ENCODE measurements at regions not wholly inside any gene's neighbourhood (a gene's known extent, or its start where the extent isn't known, plus 50 kb on each side); places are given as distances from the start of the nearest gene placed in this dataset.

GRCh38 chr11:127670374-127671119, 670.0 kb upstream of the KIRREL3 start:
- no peak overlapping the region for H3K4me2 ChIP-seq (ENCODE audit: low read length)
- H4K20me1 ChIP-seq (ENCODE audit: insufficient read depth, low read length): no peaks in the 10 kb centered on the region
- no peak overlapping the region for H2AFZ ChIP-seq (ENCODE audit: low read depth, low read length)
- FAIRE-seq: no peak
- Mint-ChIP-seq H3K27me3 (ENCODE audit: low read depth, unreplicated experiment) (no peaks in the 10 kb centered on the region), H3K27ac (ENCODE audit: unreplicated experiment) (no peak overlapping the region), H3K36me3 (ENCODE audit: low read depth, unreplicated experiment) (no peaks in the 10 kb centered on the region), H3K9me3 (ENCODE audit: unreplicated experiment) (peaks cover 3% of the 10 kb centered on the region), H3K4me3 (ENCODE audit: unreplicated experiment) (no peak overlapping the region), H3K4me1 (ENCODE audit: low read depth, unreplicated experiment) (no peaks in the 10 kb centered on the region)
- H3K27me3 ChIP-seq (ENCODE audit: insufficient read depth, low read length): no peaks in the 10 kb centered on the region
- no peaks in the 10 kb centered on the region for H3K9me3 ChIP-seq (ENCODE audit: insufficient read depth, low read depth, low read length)
- no peak overlapping the region for H3K27ac ChIP-seq (ENCODE audit: low read depth, low read length)
- no peaks in the 10 kb centered on the region for H3K79me2 ChIP-seq (ENCODE audit: insufficient read depth, low read length)
- no peaks in the 10 kb centered on the region for H3K4me1 ChIP-seq (ENCODE audit: insufficient read depth, low read length)
- no peak overlapping the region for H3K9ac ChIP-seq (ENCODE audit: low read length)
- H3K4me3 ChIP-seq (ENCODE audit: insufficient read depth, low read depth, low read length): no peak overlapping the region
- no peaks in the 10 kb centered on the region for H3K36me3 ChIP-seq (ENCODE audit: insufficient read depth, low read length)
- no peak for DNase-seq (ENCODE audit: low read depth)
- TF ChIP-seq CTCF (IDR thresholded peaks at IDR 0.05; ENCODE audit: insufficient read depth, low read depth, low read length) (no peak), EZH2 (IDR thresholded peaks at IDR 0.05; ENCODE audit: insufficient read depth, low read length) (no peak)

GRCh38 chr11:127656116-127656836, 655.7 kb upstream of the KIRREL3 start:
- H3K27ac ChIP-seq (ENCODE audit: low read depth, low read length): no peak overlapping the region
- H3K27me3 ChIP-seq (ENCODE audit: insufficient read depth, low read length): no peaks in the 10 kb centered on the region
- H3K36me3 ChIP-seq (ENCODE audit: insufficient read depth, low read length): no peaks in the 10 kb centered on the region
- H3K4me1 ChIP-seq (ENCODE audit: insufficient read depth, low read length): peaks cover 13% of the 10 kb centered on the region
- Mint-ChIP-seq H3K4me3 (ENCODE audit: unreplicated experiment) (no peak overlapping the region), H3K36me3 (ENCODE audit: low read depth, unreplicated experiment) (no peaks in the 10 kb centered on the region), H3K9me3 (ENCODE audit: unreplicated experiment) (peaks cover 2% of the 10 kb centered on the region), H3K4me1 (ENCODE audit: low read depth, unreplicated experiment) (peaks cover 17% of the 10 kb centered on the region), H3K27ac (ENCODE audit: unreplicated experiment) (peak overlapping the region; percentile 53), H3K27me3 (ENCODE audit: low read depth, unreplicated experiment) (no peaks in the 10 kb centered on the region)
- H3K4me2 ChIP-seq (ENCODE audit: low read length): peak overlapping the region; percentile 38
- H3K9me3 ChIP-seq (ENCODE audit: insufficient read depth, low read depth, low read length): no peaks in the 10 kb centered on the region
- no peaks in the 10 kb centered on the region for H4K20me1 ChIP-seq (ENCODE audit: insufficient read depth, low read length)
- no peaks in the 10 kb centered on the region for H3K79me2 ChIP-seq (ENCODE audit: insufficient read depth, low read length)
- TF ChIP-seq CTCF (IDR thresholded peaks at IDR 0.05; ENCODE audit: insufficient read depth, low read depth, low read length): no peak
- DNase-seq (ENCODE audit: low read depth) (peak; percentile 20), FAIRE-seq (no peak)
- no peak overlapping the region for H3K4me3 ChIP-seq (ENCODE audit: insufficient read depth, low read depth, low read length)
- H2AFZ ChIP-seq (ENCODE audit: low read depth, low read length): peak overlapping the region; percentile 22
- H3K9ac ChIP-seq (ENCODE audit: low read length): no peak overlapping the region

- no peak overlapping the region for H3K27ac ChIP-seq (ENCODE audit: low read depth, low read length)
- H3K9me3 Mint-ChIP-seq (ENCODE audit: unreplicated experiment): peaks cover 2% of the 10 kb centered on the region
- H3K27me3 ChIP-seq (ENCODE audit: insufficient read depth, low read length): no peaks in the 10 kb centered on the region
- H3K4me1 Mint-ChIP-seq (ENCODE audit: low read depth, unreplicated experiment): peaks cover 25% of the 10 kb centered on the region
- H3K4me2 ChIP-seq (ENCODE audit: low read length): no peak overlapping the region
- no peak for TF ChIP-seq CTCF (IDR thresholded peaks at IDR 0.05; ENCODE audit: insufficient read depth, low read depth, low read length)
- TF ChIP-seq EZH2 (IDR thresholded peaks at IDR 0.05; ENCODE audit: insufficient read depth, low read length): no peak
- H3K36me3 ChIP-seq (ENCODE audit: insufficient read depth, low read length): no peaks in the 10 kb centered on the region
- H3K4me3 Mint-ChIP-seq (ENCODE audit: unreplicated experiment): no peak overlapping the region
- H3K79me2 ChIP-seq (ENCODE audit: insufficient read depth, low read length): no peaks in the 10 kb centered on the region
- H3K27me3 Mint-ChIP-seq (ENCODE audit: low read depth, unreplicated experiment): no peaks in the 10 kb centered on the region
- no peaks in the 10 kb centered on the region for H3K9me3 ChIP-seq (ENCODE audit: insufficient read depth, low read depth, low read length)
- no peak overlapping the region for H3K27ac Mint-ChIP-seq (ENCODE audit: unreplicated experiment)
- FAIRE-seq: no peak
- H3K4me3 ChIP-seq (ENCODE audit: insufficient read depth, low read depth, low read length): no peak overlapping the region
- H3K4me1 ChIP-seq (ENCODE audit: insufficient read depth, low read length): peaks cover 19% of the 10 kb centered on the region
- no peak overlapping the region for H2AFZ ChIP-seq (ENCODE audit: low read depth, low read length)
- H3K36me3 Mint-ChIP-seq (ENCODE audit: low read depth, unreplicated experiment): no peaks in the 10 kb centered on the region
- no peak overlapping the region for H3K9ac ChIP-seq (ENCODE audit: low read length)
- no peaks in the 10 kb centered on the region for H4K20me1 ChIP-seq (ENCODE audit: insufficient read depth, low read length)
- no peak for DNase-seq (ENCODE audit: low read depth)
Observed at GRCh38 chr11:127653076-127653475, 652.5 kb upstream of the KIRREL3 start.

Data from astrocyte (in vitro differentiated cells and primary cell).